A549 (cell line): ENCODE measurements at regions not wholly inside any gene's neighbourhood (a gene's known extent, or its start where the extent isn't known, plus 50 kb on each side); places are given as distances from the start of the nearest gene placed in this dataset.
A peak's percentile ranks its signal among the peaks of the same experiment; 100 is the strongest.

Experiments
- ATAC-seq, 2 experiments: fragments of 200-7000 bp in 1 of 2; fragments of >200 bp in 1 of 2; cut with Nextera tagmentation in 1 of 2; cut with Tn5 transposase in 1 of 2; 3 replicates each; pipeline versions ENCODE4 v1.8.0 to v1.9.1; 2018 to 2020; ENCODE audit warnings: mild to moderate bottlenecking in 1 of 2, moderate library complexity in 1 of 2
- CTCF ChIA-PET: fragments of 300-600 bp; sonication (Branson Sonifier 250); formaldehyde crosslinking; extraction: SDS; loops from one replicate; lab custom pipeline; 2021; ENCODE audit warnings: antibody characterized with exemption, inconsistent platforms; lab: Yijun Ruan, JAX
- POLR2A ChIA-PET: fragments of 350-600 bp; formaldehyde crosslinking; extraction: SDS; loops from one replicate; lab custom pipeline; 2021; ENCODE audit warnings: antibody characterized with exemption, inconsistent platforms; lab: Yijun Ruan, JAX
- DNase-seq, 2 experiments: peaks; one replicate each; pipeline versions ENCODE4 v3.0.0 to v3.0.0-alpha.2; 2011 to 2016; ENCODE audit warnings: low read depth in 1 of 2, low spot score in 1 of 2
- FAIRE-seq: peaks from 2 replicates; lab custom pipeline; 2011; peaks lifted over from hg19 to GRCh38; lab: Jason Lieb, UNC
- H3K27ac ChIP-seq, 2 experiments: fragments of >200 bp; sonication (Bioruptor Twin); formaldehyde crosslinking; 3 replicates each; pipeline ENCODE4 v1.5.1; 2016 to 2017
- H3K4me1 ChIP-seq: fragments of >200 bp; sonication (Bioruptor Twin); formaldehyde crosslinking; 3 replicates; pipeline ENCODE4 v1.6.1; 2016
- H3K4me2 ChIP-seq: fragments of >200 bp; sonication (Bioruptor Twin); formaldehyde crosslinking; 3 replicates; pipeline ENCODE4 v1.6.1; 2016
- H3K4me3 ChIP-seq: fragments of >200 bp; sonication (Bioruptor Twin); formaldehyde crosslinking; 3 replicates; pipeline ENCODE4 v1.5.1; 2016
- H3K9me3 ChIP-seq: fragments of >200 bp; sonication (Bioruptor Twin); formaldehyde crosslinking; 3 replicates; pipeline ENCODE4 v1.6.1; 2016
- ATOH8 ChIP-seq: fragments of 250-450 bp; sonication (Bioruptor Pico); IDR thresholded peaks from 2 replicates; pipeline ENCODE4 v1.5.0; 2020; ENCODE audit warnings: low read depth, mild to moderate bottlenecking, moderate library complexity
- BHLHE40 ChIP-seq: IDR thresholded peaks from 2 replicates; pipeline ENCODE4 v1.6.1; 2012; ENCODE audit warnings: low read depth, low read length, inconsistent platforms
- CBX8 ChIP-seq: fragments of 200-600 bp; sonication (generic); IDR thresholded peaks from 2 replicates; pipeline ENCODE4 v1.6.1; 2016
- CEBPB ChIP-seq, 2 experiments: fragments of >200 bp in 1 of 2; sonication (Bioruptor Twin) in 1 of 2; formaldehyde crosslinking in 1 of 2; IDR thresholded peaks; 2 replicates each; pipeline ENCODE4 v1.6.1; 2012 to 2016
- CHD4 ChIP-seq: fragments of 200-600 bp; sonication (generic); IDR thresholded peaks from 2 replicates; pipeline ENCODE4 v1.6.1; 2016; ENCODE audit warnings: antibody characterized with exemption, mild to moderate bottlenecking, borderline replicate concordance
- CTCF ChIP-seq: fragments of >200 bp; sonication (Bioruptor Twin); formaldehyde crosslinking; IDR thresholded peaks from 3 replicates; pipeline ENCODE4 v1.5.1; 2016
- EHF ChIP-seq: fragments of 250-450 bp; sonication (Bioruptor Pico); IDR thresholded peaks from 2 replicates; pipeline ENCODE4 v1.5.0; 2020; ENCODE audit warnings: mild to moderate bottlenecking
- ESRRA ChIP-seq: fragments of 150-350 bp; IDR thresholded peaks from 2 replicates; pipeline ENCODE4 v1.6.1; 2014; ENCODE audit warnings: mild to moderate bottlenecking, low read length, borderline replicate concordance
- FOSL2 ChIP-seq, 2 experiments: fragments of 450-650 bp in 1 of 2; fragments of >200 bp in 1 of 2; sonication (Bioruptor Twin) in 1 of 2; formaldehyde crosslinking; IDR thresholded peaks; 2 replicates each; pipeline versions ENCODE4 v1.5.0 to v1.6.1; 2016 to 2020; ENCODE audit warnings: mild to moderate bottlenecking in 1 of 2, moderate library complexity in 1 of 2
- GATA3 ChIP-seq: IDR thresholded peaks from 2 replicates; pipeline ENCODE4 v1.6.1; 2012; ENCODE audit warnings: borderline replicate concordance
- HEYL ChIP-seq: fragments of 250-450 bp; sonication (Bioruptor Pico); IDR thresholded peaks from 2 replicates; pipeline ENCODE4 v1.8.0; 2021; ENCODE audit warnings: mild to moderate bottlenecking, moderate library complexity
- HMGXB4 ChIP-seq: fragments of 250-450 bp; sonication (Bioruptor Pico); IDR thresholded peaks from 2 replicates; pipeline ENCODE4 v1.5.0; 2021; ENCODE audit warnings: mild to moderate bottlenecking, moderate library complexity, borderline replicate concordance
- JUN ChIP-seq, 2 experiments: fragments of >200 bp; sonication (Bioruptor Twin); formaldehyde crosslinking; IDR thresholded peaks; 2 replicates in 1 of 2; 3 replicates in 1 of 2; pipeline ENCODE4 v1.6.1; 2016 to 2017
- KDM5A ChIP-seq: fragments of 200-600 bp; sonication (generic); IDR thresholded peaks from 2 replicates; pipeline ENCODE4 v1.6.1; 2016; ENCODE audit warnings: antibody characterized with exemption, mild to moderate bottlenecking
- MAFK ChIP-seq: fragments of 450-650 bp; IDR thresholded peaks from 2 replicates; pipeline ENCODE4 v1.6.1; 2014; ENCODE audit not compliant: partially characterized antibody
- NFE2L2 ChIP-seq: fragments of 150-350 bp; conservative IDR thresholded peaks from 2 replicates; pipeline ENCODE4 v1.6.1; 2014; ENCODE audit warnings: low read length
- NPAS2 ChIP-seq: fragments of 250-450 bp; sonication (Bioruptor Pico); IDR thresholded peaks from 2 replicates; pipeline ENCODE4 v1.8.0; 2022; ENCODE audit warnings: mild to moderate bottlenecking, moderate library complexity, borderline replicate concordance
- NR3C1 ChIP-seq: fragments of >200 bp; sonication (Bioruptor Twin); formaldehyde crosslinking; IDR thresholded peaks from 3 replicates; pipeline ENCODE4 v1.6.1; 2017
- POLR2AphosphoS2 ChIP-seq: conservative IDR thresholded peaks from 2 replicates; pipeline ENCODE4 v1.6.1; 2012; ENCODE audit warnings: low read length, improper control_type of control experiment, inconsistent platforms
- RAD21 ChIP-seq, 2 experiments: fragments of >200 bp in 1 of 2; sonication (Bioruptor Twin) in 1 of 2; formaldehyde crosslinking in 1 of 2; IDR thresholded peaks in 1 of 2; conservative IDR thresholded peaks in 1 of 2; 2 replicates in 1 of 2; 3 replicates in 1 of 2; pipeline ENCODE4 v1.6.1; 2012 to 2018; ENCODE audit warnings: inconsistent platforms in 1 of 2
- REST ChIP-seq: fragments of 200-600 bp; sonication (generic); IDR thresholded peaks from 2 replicates; pipeline ENCODE4 v1.6.1; 2016; ENCODE audit warnings: antibody characterized with exemption, mild to moderate bottlenecking, moderate library complexity
- RFX5 ChIP-seq: fragments of 450-650 bp; IDR thresholded peaks from 2 replicates; pipeline ENCODE4 v1.7.1; 2014; ENCODE audit warnings: antibody characterized with exemption, mild to moderate bottlenecking, moderate library complexity
- RNF2 ChIP-seq: fragments of 200-600 bp; sonication (generic); IDR thresholded peaks from 2 replicates; pipeline ENCODE4 v1.6.1; 2016; ENCODE audit warnings: low read depth, mild to moderate bottlenecking, antibody characterized with exemption, moderate library complexity, borderline replicate concordance
- SMC3 ChIP-seq: fragments of >200 bp; sonication (Bioruptor Twin); formaldehyde crosslinking; IDR thresholded peaks from 3 replicates; pipeline ENCODE4 v1.6.1; 2018; ENCODE audit warnings: inconsistent platforms
- SREBF2 ChIP-seq: fragments of 450-650 bp; IDR thresholded peaks from 2 replicates; pipeline ENCODE4 v1.6.1; 2014; ENCODE audit warnings: mild to moderate bottlenecking, moderate library complexity
- TFCP2L1 ChIP-seq: fragments of 250-450 bp; sonication (Bioruptor Pico); IDR thresholded peaks from 2 replicates; pipeline ENCODE4 v1.5.0; 2021; ENCODE audit warnings: mild to moderate bottlenecking
- ZNF302 ChIP-seq: fragments of 250-450 bp; sonication (Bioruptor Pico); IDR thresholded peaks from 2 replicates; pipeline ENCODE4 v1.9.0; 2021; ENCODE audit warnings: inconsistent platforms, mild to moderate bottlenecking, moderate library complexity
- WGBS: methylation state at CpG from one replicate; pipeline ENCODE4 v1.1.6; 2017; ENCODE audit errors: missing lambda C conversion rate; 5-methylcytosine and 5-hydroxymethylcytosine counted together
- TF ChIP-seq, protein P1 (sequence below): IDR thresholded peaks from 2 replicates; pipeline ENCODE4 v1.6.1; 2012
- TF ChIP-seq, protein P2 (sequence below): IDR thresholded peaks from 2 replicates; pipeline ENCODE4 v1.6.1; 2012

DNA sequence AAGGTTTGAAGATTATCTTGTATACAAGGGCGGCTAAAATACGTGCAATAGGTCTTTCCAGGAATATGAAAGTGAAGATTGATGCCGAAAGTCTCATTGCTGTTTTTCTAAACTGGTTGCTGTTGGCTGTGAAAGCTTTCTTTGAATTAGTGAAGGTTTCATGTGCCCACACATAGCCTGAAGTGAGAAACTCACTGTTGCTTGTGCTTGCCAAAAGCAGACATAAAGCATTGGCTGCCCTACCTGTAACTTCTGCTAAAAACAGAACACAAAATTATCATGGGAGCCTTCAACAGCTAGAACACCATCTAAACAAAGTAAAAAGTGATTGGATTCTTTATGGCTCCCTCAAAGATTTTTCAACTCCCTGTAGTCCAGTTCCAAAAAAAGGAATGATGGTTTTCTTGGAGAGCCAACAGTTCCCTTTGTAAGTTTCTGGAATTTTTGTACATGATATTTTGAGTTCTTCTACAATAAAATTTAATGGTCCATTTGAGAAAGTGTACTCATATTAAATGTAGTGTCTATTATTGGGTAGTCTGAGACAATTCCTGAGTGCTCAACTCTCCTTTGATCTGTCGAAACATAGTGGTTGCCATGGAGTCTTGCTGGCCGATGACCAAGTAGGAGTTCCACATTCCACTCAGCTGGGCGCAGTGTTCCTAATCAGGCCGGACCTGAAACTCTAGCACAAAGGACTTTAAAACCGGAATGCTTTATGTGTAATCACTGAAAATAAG lies 68.5 kb downstream of the PLEKHG1 start:
- no peak overlapping the region for H3K27ac ChIP-seq
- FAIRE-seq (no peak), DNase-seq (peak; percentile 6 to 29)
- POLR2A ChIA-PET, result no interaction called here
- no peak overlapping the region for H3K4me3 ChIP-seq
- 57% methylated on average over 8 of the region's 8 CpGs for WGBS
- no peaks in the 10 kb centered on the region for H3K9me3 ChIP-seq
- TF ChIP-seq EHF (no peak), RFX5 (no peak), FOSL2 (IDR thresholded peaks at IDR 0.05) (no peak), FOSL2 (CRISPR knock-in tag; IDR thresholded peaks at IDR 0.05) (no peak), HEYL (CRISPR knock-in tag) (no peak), JUN (IDR thresholded peaks at IDR 0.05) (no peak), CHD4 (no peak), CTCF (no peak), NPAS2 (CRISPR knock-in tag) (no peak), BHLHE40 (no peak), ZNF302 (CRISPR knock-in tag) (no peak), ATOH8 (CRISPR knock-in tag) (no peak), SMC3 (no peak)
- TF ChIP-seq, all 56 proteins: peak for 0
- Histone ChIP-seq H3K4me1 (no peaks in the 10 kb centered on the region; the same call in 2 of the 3 replicates), H3K4me2 (no peak overlapping the region)
- CTCF ChIA-PET, result interaction anchor here (0.6 kb wide), 1 partner anchor 39 kb away, joined by 3 read pairs; no protein-coding TSS in a partner anchor
- ATAC-seq, result 0 out of 6 replicates have a peak, but pooled peaks of 1 of the 2 experiments have one; percentile 43

GRCh38 chr6:150668900-150669302 lies 69.2 kb downstream of the PLEKHG1 start:
- H3K27ac ChIP-seq, result no peak overlapping the region
- H3K4me2 ChIP-seq, result no peak overlapping the region
- no peaks in the 10 kb centered on the region for H3K9me3 ChIP-seq
- ATAC-seq (no peak), DNase-seq (no peak), FAIRE-seq (no peak)
- H3K4me1 ChIP-seq, result no peaks in the 10 kb centered on the region; the same call in 2 of the 3 replicates
- CTCF ChIA-PET, result no interaction called here
- H3K4me3 ChIP-seq, result no peak overlapping the region
- 56% methylated on average over 1 of the region's 1 CpG for WGBS
- POLR2A ChIA-PET, result no interaction called here
- TF ChIP-seq CEBPB (IDR thresholded peaks at IDR 0.05), result no peak
- TF ChIP-seq, protein P1, sequence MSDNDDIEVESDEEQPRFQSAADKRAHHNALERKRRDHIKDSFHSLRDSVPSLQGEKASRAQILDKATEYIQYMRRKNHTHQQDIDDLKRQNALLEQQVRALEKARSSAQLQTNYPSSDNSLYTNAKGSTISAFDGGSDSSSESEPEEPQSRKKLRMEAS, result no peak
- no peak for TF ChIP-seq RAD21 (conservative IDR thresholded peaks at IDR 0.05 in 1 of 2, IDR thresholded peaks at IDR 0.05 in 1 of 2)
- no peak for TF ChIP-seq POLR2AphosphoS2
- no peak for TF ChIP-seq NFE2L2
- no peak for TF ChIP-seq JUN (IDR thresholded peaks at IDR 0.05)
- TF ChIP-seq HMGXB4 (CRISPR knock-in tag), result no peak
- no peak for TF ChIP-seq REST
- TF ChIP-seq ESRRA, result no peak
- no peak for TF ChIP-seq TFCP2L1 (CRISPR knock-in tag)
- TF ChIP-seq SREBF2, result no peak
- no peak for TF ChIP-seq RNF2
- TF ChIP-seq CBX8, result no peak
- no peak for TF ChIP-seq GATA3
- TF ChIP-seq, protein P2, sequence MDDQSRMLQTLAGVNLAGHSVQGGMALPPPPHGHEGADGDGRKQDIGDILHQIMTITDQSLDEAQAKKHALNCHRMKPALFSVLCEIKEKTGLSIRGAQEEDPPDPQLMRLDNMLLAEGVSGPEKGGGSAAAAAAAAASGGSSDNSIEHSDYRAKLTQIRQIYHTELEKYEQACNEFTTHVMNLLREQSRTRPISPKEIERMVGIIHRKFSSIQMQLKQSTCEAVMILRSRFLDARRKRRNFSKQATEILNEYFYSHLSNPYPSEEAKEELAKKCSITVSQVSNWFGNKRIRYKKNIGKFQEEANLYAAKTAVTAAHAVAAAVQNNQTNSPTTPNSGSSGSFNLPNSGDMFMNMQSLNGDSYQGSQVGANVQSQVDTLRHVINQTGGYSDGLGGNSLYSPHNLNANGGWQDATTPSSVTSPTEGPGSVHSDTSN, result no peak
- no peak for TF ChIP-seq KDM5A
- no peak for TF ChIP-seq MAFK
- TF ChIP-seq NR3C1, result no peak
